ENCODE measurements at regions not wholly inside any gene's neighbourhood (a gene's known extent, or its start where the extent isn't known, plus 50 kb on each side); places are given as distances from the start of the nearest gene placed in this dataset.

DNA sequence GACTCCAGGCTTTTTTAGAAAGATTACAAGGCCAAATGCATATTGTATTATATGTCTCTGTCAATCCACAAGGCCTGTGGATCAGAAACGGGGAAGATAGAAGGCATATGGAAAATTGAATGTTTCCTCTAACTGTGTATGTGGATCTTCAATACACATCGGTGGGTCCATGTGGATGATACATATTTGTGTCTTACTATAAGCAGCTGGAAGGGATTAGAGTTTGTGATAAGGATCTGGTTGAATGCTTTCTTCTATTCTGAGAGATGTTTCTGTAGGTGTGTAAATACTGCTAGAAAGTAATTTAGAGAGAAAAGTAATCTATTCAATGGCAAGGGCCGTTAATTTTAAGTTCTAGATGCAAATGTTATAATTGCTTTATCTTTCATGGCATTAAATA, 137.8 kb upstream of the AKR1E2 start:
- no peaks in the 10 kb centered on the region for H3K27me3 Mint-ChIP-seq (ENCODE audit: low read depth)
- Histone ChIP-seq H2AFZ (ENCODE audit: low read length) (no peak overlapping the region), H3K79me2 (ENCODE audit: insufficient read depth, low read length) (no peaks in the 10 kb centered on the region), H3K23me2 (ENCODE audit: insufficient read length, low read depth, low read length, poor library complexity, severe bottlenecking) (no peaks in the 10 kb centered on the region), H4K20me1 (ENCODE audit: control insufficient read depth, insufficient read depth, insufficient read length) (no peaks in the 10 kb centered on the region), H4K5ac (ENCODE audit: insufficient read length, low read depth, low read length) (no peak overlapping the region), H3K4me1 (ENCODE audit: insufficient read depth, low read length) (no peaks in the 10 kb centered on the region), H3K27me3 (ENCODE audit: insufficient read depth, low read length) (no peaks in the 10 kb centered on the region), H3K4ac (ENCODE audit: low read depth, low read length) (no peak overlapping the region), H3K18ac (ENCODE audit: insufficient read length, low read depth, low read length) (no peak overlapping the region), H3K9ac (ENCODE audit: extremely low read depth, insufficient read length, low read length) (no peak overlapping the region), H2AK5ac (ENCODE audit: insufficient read length, low read length) (no peak overlapping the region), H2BK12ac (ENCODE audit: insufficient read length, low read depth, low read length) (no peak overlapping the region), H4K91ac (ENCODE audit: insufficient read length, low read depth, low read length) (no peak overlapping the region), H3T11ph (ENCODE audit: low read length) (no peak overlapping the region), H3K27ac (ENCODE audit: insufficient read length, low read depth, low read length) (no peak overlapping the region), H3K4me2 (ENCODE audit: insufficient read depth, insufficient read length, low read length) (no peak overlapping the region), H2BK5ac (ENCODE audit: insufficient read length, low read length) (no peak overlapping the region), H3K23ac (ENCODE audit: insufficient read length, low read depth, low read length) (no peak overlapping the region), H3K56ac (ENCODE audit: insufficient read length, low read depth, low read length) (no peak overlapping the region), H3K79me1 (ENCODE audit: insufficient read depth, low read depth, low read length, poor library complexity, severe bottlenecking) (no peaks in the 10 kb centered on the region), H3K14ac (ENCODE audit: insufficient read depth, low read length) (no peak overlapping the region), H2BK120ac (ENCODE audit: low read depth, low read length, poor library complexity, severe bottlenecking) (no peak overlapping the region), H2BK20ac (ENCODE audit: low read depth, low read length, poor library complexity, severe bottlenecking) (no peak overlapping the region), H3K9me3 (ENCODE audit: control insufficient read depth, low read depth, low read length) (no peaks in the 10 kb centered on the region), H2BK15ac (ENCODE audit: low read depth, low read length) (no peak overlapping the region), H4K8ac (replicated peaks; ENCODE audit: insufficient read length, low read depth, low read length) (no peak overlapping the region)
- TF ChIP-seq, protein P1, sequence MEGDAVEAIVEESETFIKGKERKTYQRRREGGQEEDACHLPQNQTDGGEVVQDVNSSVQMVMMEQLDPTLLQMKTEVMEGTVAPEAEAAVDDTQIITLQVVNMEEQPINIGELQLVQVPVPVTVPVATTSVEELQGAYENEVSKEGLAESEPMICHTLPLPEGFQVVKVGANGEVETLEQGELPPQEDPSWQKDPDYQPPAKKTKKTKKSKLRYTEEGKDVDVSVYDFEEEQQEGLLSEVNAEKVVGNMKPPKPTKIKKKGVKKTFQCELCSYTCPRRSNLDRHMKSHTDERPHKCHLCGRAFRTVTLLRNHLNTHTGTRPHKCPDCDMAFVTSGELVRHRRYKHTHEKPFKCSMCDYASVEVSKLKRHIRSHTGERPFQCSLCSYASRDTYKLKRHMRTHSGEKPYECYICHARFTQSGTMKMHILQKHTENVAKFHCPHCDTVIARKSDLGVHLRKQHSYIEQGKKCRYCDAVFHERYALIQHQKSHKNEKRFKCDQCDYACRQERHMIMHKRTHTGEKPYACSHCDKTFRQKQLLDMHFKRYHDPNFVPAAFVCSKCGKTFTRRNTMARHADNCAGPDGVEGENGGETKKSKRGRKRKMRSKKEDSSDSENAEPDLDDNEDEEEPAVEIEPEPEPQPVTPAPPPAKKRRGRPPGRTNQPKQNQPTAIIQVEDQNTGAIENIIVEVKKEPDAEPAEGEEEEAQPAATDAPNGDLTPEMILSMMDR (conservative IDR thresholded peaks at IDR 0.05) = no peak
- H3K4me3 Mint-ChIP-seq = no peak overlapping the region
- WGBS (ENCODE audit: extremely low coverage, insufficient read length, low lambda C conversion rate) = no CpG with 5 or more reads among the region's 3 CpGs
- H3K4me1 Mint-ChIP-seq = peaks cover 0 to 3% of the 10 kb centered on the region in 2 experiments; a peak in 3 of 4 replicates
- H3K27ac Mint-ChIP-seq = no peak overlapping the region; a peak in 1 of 7 replicates
- no peak for DNase-seq
- H3K36me3 Mint-ChIP-seq (ENCODE audit: insufficient read depth in 1 of 3, low read depth in 3 of 3) = no peaks in the 10 kb centered on the region
- no peaks in the 10 kb centered on the region for H3K9me3 Mint-ChIP-seq
